OCI-LY3 (cell line): ENCODE measurements at regions not wholly inside any gene's neighbourhood (a gene's known extent, or its start where the extent isn't known, plus 50 kb on each side); places are given as distances from the start of the nearest gene placed in this dataset.

Experiments used
- H2AFZ ChIP-seq: fragments of 200-600, 300-600 bp; shearing (Covaris generic); 2 replicates; pipeline ENCODE4 v1.6.0; 2014; ENCODE audit warnings: antibody characterized with exemption, low read depth, low read length
- H3K27ac ChIP-seq: fragments of 200-600, 300-600 bp; sonication (generic); 2 replicates; pipeline ENCODE4 v1.5.1; 2014; ENCODE audit warnings: mild to moderate bottlenecking, low read length, moderate library complexity, mixed read lengths
- H3K27me3 ChIP-seq: fragments of 200-600, 300-600 bp; sonication (generic); 2 replicates; pipeline ENCODE4 v1.6.1; 2014; ENCODE audit warnings: low read depth, low read length, mixed read lengths
- H3K36me3 ChIP-seq: fragments of 200-600, 300-600 bp; sonication (generic); replicated peaks from 2 replicates; pipeline ENCODE3; 2014; ENCODE audit warnings: low read depth, low read length, mixed read lengths
- H3K4me1 ChIP-seq: fragments of 300-600, 200-600 bp; sonication (generic); 2 replicates; pipeline ENCODE4 v1.6.1; 2014; ENCODE audit warnings: low read length, mixed read lengths
- H3K4me2 ChIP-seq: fragments of 200-600, 300-600 bp; sonication (generic); 2 replicates; pipeline ENCODE4 v1.6.1; 2014; ENCODE audit warnings: low read length, mixed read lengths
- H3K4me3 ChIP-seq: fragments of 300-600, 200-600 bp; sonication (generic); 2 replicates; pipeline ENCODE4 v1.5.1; 2014; ENCODE audit warnings: antibody characterized with exemption, mild to moderate bottlenecking, low read length, moderate library complexity
- H3K79me2 ChIP-seq: fragments of 300-600, 200-600 bp; shearing (Covaris generic); 2 replicates; pipeline ENCODE4 v1.6.1; 2014; ENCODE audit warnings: mild to moderate bottlenecking, low read length, mixed read lengths
- H3K9ac ChIP-seq: fragments of 300-600, 200-600 bp; shearing (Covaris generic); 2 replicates; pipeline ENCODE4 v1.6.0; 2014; ENCODE audit warnings: mild to moderate bottlenecking, low read length, moderate library complexity
- H3K9me3 ChIP-seq: fragments of 200-600, 300-600 bp; shearing (Covaris generic); 2 replicates; pipeline ENCODE4 v1.6.1; 2014; ENCODE audit warnings: low read length, mixed read lengths; ENCODE audit not compliant: insufficient read depth
- H4K20me1 ChIP-seq: fragments of 200-600, 300-600 bp; sonication (generic); 2 replicates; pipeline ENCODE4 v1.6.1; 2016; ENCODE audit warnings: low read length, mixed read lengths; ENCODE audit not compliant: insufficient read depth
- EZH2phosphoT487 ChIP-seq: fragments of 200-600 bp; shearing (Covaris generic); IDR thresholded peaks from 2 replicates; pipeline ENCODE4 v1.6.1; 2018; ENCODE audit warnings: antibody characterized with exemption, mixed run types, low read depth
- TF ChIP-seq, protein P1 (sequence below): fragments of 200-600, 300-600 bp; sonication (generic); IDR thresholded peaks from 2 replicates; pipeline ENCODE4 v1.5.1; 2014; ENCODE audit warnings: antibody characterized with exemption, low read length, low read depth

DNA sequence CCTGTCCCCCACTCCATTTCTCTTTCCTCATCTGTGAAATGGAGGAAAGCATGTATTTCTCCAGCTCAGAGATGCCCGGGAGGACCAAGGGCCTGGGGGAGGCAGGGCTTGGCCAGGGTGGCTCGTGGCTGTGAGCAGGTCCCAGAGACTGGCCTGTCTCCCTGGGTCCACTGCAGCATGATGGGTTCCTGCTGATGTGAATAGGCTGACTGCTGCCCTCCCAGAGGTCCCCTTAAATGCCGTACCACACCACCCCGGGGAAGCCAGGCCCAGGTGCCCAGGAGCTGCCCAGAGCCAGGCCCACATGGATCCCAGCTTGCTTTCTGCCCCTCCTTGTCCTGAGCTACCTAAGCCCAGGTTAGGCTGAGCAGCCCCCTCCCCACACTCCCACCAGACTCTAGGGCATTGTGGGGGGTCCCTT lies 158.2 kb upstream of the C14orf180 start:
- no peak for TF ChIP-seq EZH2phosphoT487
- TF ChIP-seq, protein P1, sequence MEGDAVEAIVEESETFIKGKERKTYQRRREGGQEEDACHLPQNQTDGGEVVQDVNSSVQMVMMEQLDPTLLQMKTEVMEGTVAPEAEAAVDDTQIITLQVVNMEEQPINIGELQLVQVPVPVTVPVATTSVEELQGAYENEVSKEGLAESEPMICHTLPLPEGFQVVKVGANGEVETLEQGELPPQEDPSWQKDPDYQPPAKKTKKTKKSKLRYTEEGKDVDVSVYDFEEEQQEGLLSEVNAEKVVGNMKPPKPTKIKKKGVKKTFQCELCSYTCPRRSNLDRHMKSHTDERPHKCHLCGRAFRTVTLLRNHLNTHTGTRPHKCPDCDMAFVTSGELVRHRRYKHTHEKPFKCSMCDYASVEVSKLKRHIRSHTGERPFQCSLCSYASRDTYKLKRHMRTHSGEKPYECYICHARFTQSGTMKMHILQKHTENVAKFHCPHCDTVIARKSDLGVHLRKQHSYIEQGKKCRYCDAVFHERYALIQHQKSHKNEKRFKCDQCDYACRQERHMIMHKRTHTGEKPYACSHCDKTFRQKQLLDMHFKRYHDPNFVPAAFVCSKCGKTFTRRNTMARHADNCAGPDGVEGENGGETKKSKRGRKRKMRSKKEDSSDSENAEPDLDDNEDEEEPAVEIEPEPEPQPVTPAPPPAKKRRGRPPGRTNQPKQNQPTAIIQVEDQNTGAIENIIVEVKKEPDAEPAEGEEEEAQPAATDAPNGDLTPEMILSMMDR = no peak
- no peak overlapping the region for H2AFZ ChIP-seq
- no peak overlapping the region for H3K4me3 ChIP-seq
- H3K36me3 ChIP-seq = no peaks in the 10 kb centered on the region
- no peaks in the 10 kb centered on the region for H3K79me2 ChIP-seq
- H3K4me1 ChIP-seq = peaks cover 8% of the 10 kb centered on the region
- H4K20me1 ChIP-seq = no peaks in the 10 kb centered on the region
- H3K27me3 ChIP-seq = peaks cover 1% of the 10 kb centered on the region; the same call in 1 of the 2 replicates
- H3K4me2 ChIP-seq = no peak overlapping the region
- H3K9ac ChIP-seq = no peak overlapping the region
- H3K27ac ChIP-seq = no peak overlapping the region
- H3K9me3 ChIP-seq = no peaks in the 10 kb centered on the region

DNA sequence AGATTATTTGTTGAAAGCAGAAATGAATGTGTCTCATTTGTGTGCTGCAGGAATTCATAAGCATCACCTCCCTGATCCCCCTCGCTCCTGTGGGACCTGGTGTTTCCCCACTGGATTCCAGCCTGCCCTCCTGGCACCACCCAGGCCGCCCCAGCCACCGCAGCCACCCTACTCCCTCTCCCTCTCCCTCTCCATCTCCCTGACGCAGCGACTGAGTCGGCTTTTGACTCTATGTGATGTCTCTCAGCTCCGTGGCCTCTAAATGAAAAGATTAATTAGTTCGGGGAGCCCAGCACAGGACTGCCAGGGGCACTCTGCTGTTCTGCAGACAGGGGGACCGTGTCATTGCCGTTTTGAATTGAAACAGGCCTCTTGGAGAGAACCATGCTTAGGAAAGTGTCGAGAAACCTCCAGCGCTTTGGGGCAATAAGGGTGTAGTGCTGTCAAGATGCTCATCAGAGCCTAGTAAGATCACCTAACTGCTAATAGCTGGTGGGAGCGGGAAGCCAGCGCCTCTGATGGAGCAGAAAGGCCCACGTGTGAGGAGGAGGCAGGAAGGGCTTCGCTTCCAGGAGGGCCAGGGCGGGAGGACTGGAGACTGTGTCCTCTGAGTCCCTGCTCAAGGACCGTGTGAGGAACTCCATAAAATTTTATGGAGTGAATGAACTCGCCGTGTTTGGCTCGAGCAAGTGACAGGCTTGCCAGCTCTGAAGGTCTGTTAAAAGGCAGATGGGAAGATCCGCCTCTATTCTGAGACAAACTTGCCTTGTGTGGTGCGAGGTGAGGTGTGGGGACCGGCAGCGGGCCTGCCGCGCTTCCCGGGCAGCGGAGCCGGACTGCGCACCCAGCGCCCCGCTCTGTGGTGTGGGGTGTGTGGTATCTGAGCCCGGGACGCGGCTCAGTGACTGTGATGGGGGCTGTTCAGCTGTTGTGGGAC lies 157.4 kb upstream of the C14orf180 start:
- no peak overlapping the region for H3K9ac ChIP-seq
- H3K4me3 ChIP-seq = no peak overlapping the region
- H3K4me2 ChIP-seq = no peak overlapping the region
- no peak overlapping the region for H3K27ac ChIP-seq
- H3K4me1 ChIP-seq = peaks cover 8% of the 10 kb centered on the region
- no peaks in the 10 kb centered on the region for H3K27me3 ChIP-seq
- H3K79me2 ChIP-seq = no peaks in the 10 kb centered on the region
- no peak overlapping the region for H2AFZ ChIP-seq
- H3K36me3 ChIP-seq = no peaks in the 10 kb centered on the region
- no peaks in the 10 kb centered on the region for H4K20me1 ChIP-seq
- TF ChIP-seq, protein P1 = no peak
- TF ChIP-seq EZH2phosphoT487 = no peak
- no peaks in the 10 kb centered on the region for H3K9me3 ChIP-seq

DNA sequence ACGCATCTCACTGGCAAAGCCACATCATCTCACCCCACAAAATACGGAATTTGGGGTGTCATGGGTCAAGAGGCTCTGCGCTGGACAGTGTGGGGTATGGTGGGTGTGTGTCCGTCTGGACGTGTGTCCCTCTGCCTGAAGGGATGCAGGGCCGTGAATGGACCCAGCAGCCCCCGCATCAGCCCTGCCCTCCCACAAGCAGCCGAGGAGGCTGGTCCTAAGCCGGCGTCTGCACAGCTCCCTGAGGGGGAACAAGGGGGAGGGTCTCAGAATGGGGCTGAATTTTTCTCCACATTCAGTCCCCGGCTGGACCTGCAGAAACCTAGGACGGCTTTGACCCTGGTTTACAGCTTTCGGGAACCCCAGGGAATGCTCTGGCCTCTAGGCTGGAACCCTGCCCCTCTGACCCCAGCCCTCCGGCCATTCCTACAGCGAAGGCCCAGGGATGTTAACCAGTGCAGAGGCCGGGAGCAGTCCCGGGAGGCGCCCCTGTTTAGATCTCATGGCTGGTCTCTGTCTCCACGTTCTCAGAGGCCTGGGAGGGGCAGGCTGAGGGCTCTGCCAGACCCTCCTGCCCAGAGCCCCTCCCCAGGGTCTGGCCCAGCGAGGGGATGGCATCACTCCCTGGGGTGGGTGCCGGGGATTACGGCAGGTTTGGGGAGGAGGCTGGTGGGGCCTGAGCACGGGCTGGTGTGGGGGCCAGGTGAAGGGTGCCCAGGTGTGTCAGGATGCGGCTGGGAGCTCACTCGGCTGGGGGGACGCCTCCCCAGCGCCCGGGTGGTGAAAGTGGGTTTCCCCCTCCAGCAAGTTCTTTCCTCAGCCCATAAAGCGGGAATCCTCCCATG lies 156.5 kb upstream of the C14orf180 start:
- H4K20me1 ChIP-seq = no peaks in the 10 kb centered on the region
- no peaks in the 10 kb centered on the region for H3K79me2 ChIP-seq
- H3K27ac ChIP-seq = no peak overlapping the region
- no peaks in the 10 kb centered on the region for H3K36me3 ChIP-seq
- H2AFZ ChIP-seq = no peak overlapping the region
- no peaks in the 10 kb centered on the region for H3K27me3 ChIP-seq
- no peaks in the 10 kb centered on the region for H3K9me3 ChIP-seq
- H3K4me3 ChIP-seq = no peak overlapping the region
- no peak overlapping the region for H3K4me2 ChIP-seq
- no peak for TF ChIP-seq EZH2phosphoT487
- TF ChIP-seq, protein P1 = no peak
- no peak overlapping the region for H3K9ac ChIP-seq
- H3K4me1 ChIP-seq = peaks cover 8% of the 10 kb centered on the region

GRCh38 chr14:104423701-104424405 lies 155.7 kb upstream of the C14orf180 start:
- H2AFZ ChIP-seq = no peak overlapping the region
- H3K27ac ChIP-seq = no peak overlapping the region
- no peaks in the 10 kb centered on the region for H4K20me1 ChIP-seq
- peaks cover 8% of the 10 kb centered on the region for H3K4me1 ChIP-seq
- no peak for TF ChIP-seq EZH2phosphoT487
- TF ChIP-seq, protein P1 = no peak
- no peaks in the 10 kb centered on the region for H3K27me3 ChIP-seq
- H3K79me2 ChIP-seq = no peaks in the 10 kb centered on the region
- H3K36me3 ChIP-seq = no peaks in the 10 kb centered on the region
- H3K4me3 ChIP-seq = no peak overlapping the region
- no peak overlapping the region for H3K4me2 ChIP-seq
- no peaks in the 10 kb centered on the region for H3K9me3 ChIP-seq
- H3K9ac ChIP-seq = no peak overlapping the region
